AG04450 (cell line): ENCODE measurements at regions not wholly inside any gene's neighbourhood (a gene's known extent, or its start where the extent isn't known, plus 50 kb on each side); places are given as distances from the start of the nearest gene placed in this dataset.

Source experiments
- CTCF ChIA-PET: fragments of 300-600, 350-600 bp; formaldehyde crosslinking; extraction: SDS; loops from one replicate; lab custom pipeline; 2022; ENCODE audit warnings: antibody characterized with exemption, inconsistent platforms; lab: Charles Lee
- POLR2A ChIA-PET: fragments of 350-600 bp; formaldehyde crosslinking; extraction: SDS; loops from one replicate; lab custom pipeline; 2021; ENCODE audit warnings: antibody characterized with exemption, inconsistent platforms; lab: Yijun Ruan, JAX
- DNase-seq: peaks from one replicate; pipeline ENCODE4 v3.0.0-alpha.2; 2011; ENCODE audit warnings: low read depth, low spot score
- H3K27ac ChIP-seq: one replicate; pipeline ENCODE4 v1.5.1; 2012; ENCODE audit warnings: low read depth, low read length, control low read depth
- H3K27me3 ChIP-seq: one replicate; pipeline ENCODE4 v1.6.0; 2012; ENCODE audit warnings: low read length; ENCODE audit not compliant: control insufficient read depth, insufficient read depth
- H3K4me3 ChIP-seq: 2 replicates; pipeline ENCODE4 v1.5.1; 2011; ENCODE audit warnings: mild to moderate bottlenecking, low read depth, low read length, control low read depth
- H3K9me3 ChIP-seq: 2 replicates; pipeline ENCODE4 v1.5.1; 2012; ENCODE audit warnings: low read length; ENCODE audit not compliant: control insufficient read depth, insufficient read depth
- CTCF ChIP-seq: IDR thresholded peaks from 2 replicates; pipeline ENCODE4 v1.5.1; 2011; ENCODE audit warnings: low read depth, low read length, control low read depth, inconsistent platforms

DNA sequence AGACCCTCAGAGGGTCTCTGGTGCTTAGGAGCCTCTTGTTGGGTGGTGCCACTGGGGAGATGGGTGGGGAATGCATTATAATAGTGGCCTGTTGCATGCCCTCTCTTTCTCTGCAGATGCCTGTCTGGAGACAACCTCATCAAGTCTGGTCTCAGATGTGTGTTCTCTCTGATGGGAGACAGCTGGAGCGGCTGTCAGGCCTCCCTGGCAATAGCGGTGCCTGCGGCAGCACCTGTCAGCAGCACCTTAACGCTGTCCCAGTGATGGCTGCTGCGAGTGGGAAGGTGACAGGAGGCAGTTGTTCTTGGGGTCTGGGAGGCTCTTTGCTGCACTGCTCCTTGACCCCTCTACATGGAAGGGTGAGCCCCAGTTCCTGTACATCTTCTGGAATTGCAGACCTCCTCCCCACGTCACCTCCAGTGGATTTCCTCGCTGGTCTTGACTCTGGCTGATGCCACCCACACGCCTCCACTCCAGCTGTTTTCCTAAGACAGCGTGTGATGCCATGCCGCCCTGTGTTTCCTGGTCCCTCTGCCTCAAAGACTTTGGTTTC lies 63.3 kb upstream of the BLCAP start:
- Histone ChIP-seq H3K9me3 (no peaks in the 10 kb centered on the region), H3K27me3 (peaks cover 12% of the 10 kb centered on the region), H3K27ac (no peak overlapping the region), H3K4me3 (no peak overlapping the region)
- no peak for DNase-seq
- ChIA-PET CTCF (no interaction called here), POLR2A (no interaction called here)
- no peak for TF ChIP-seq CTCF

GRCh38 chr20:37586078-37586477 lies 58.4 kb upstream of the BLCAP start:
- TF ChIP-seq CTCF: no peak
- no peak for DNase-seq
- Histone ChIP-seq H3K9me3 (no peaks in the 10 kb centered on the region), H3K4me3 (no peak overlapping the region), H3K27me3 (peaks cover 8% of the 10 kb centered on the region), H3K27ac (no peak overlapping the region)
- POLR2A ChIA-PET: no interaction called here
- CTCF ChIA-PET: no interaction called here

- no peak for TF ChIP-seq CTCF
- ChIA-PET POLR2A (no interaction called here), CTCF (no interaction called here)
- peaks cover 12% of the 10 kb centered on the region for H3K27me3 ChIP-seq
- H3K27ac ChIP-seq: no peak overlapping the region
- no peaks in the 10 kb centered on the region for H3K9me3 ChIP-seq
- no peak overlapping the region for H3K4me3 ChIP-seq
- DNase-seq: no peak
These were observed 56.6 kb upstream of the BLCAP start for GRCh38 chr20:37584238-37584807.

DNA sequence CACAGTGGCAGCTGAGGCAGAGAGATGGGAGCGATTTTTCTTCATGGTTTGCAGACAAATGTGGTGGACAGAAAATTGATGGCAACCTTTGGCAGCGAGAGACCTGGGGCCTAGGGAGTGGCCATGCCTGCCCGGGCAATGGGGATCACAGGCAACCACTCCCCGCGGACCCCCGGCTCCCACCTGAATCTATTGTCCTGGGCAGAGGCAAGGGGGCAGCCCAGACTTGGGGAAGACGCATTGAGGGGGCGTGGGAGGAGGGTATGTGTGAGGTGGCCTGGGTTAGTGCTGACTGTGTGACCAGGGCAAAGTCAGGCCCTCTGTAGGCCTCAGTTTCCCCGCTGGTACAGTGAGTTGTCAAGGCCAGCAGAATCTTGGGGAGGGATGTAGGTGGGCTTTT lies 53.6 kb upstream of the BLCAP start:
- DNase-seq: no peak
- CTCF ChIA-PET: interaction anchor here (0.6 kb wide), 1 partner anchor 315 kb away, joined by 3 read pairs; no protein-coding TSS in a partner anchor
- TF ChIP-seq CTCF: no peak
- POLR2A ChIA-PET: no interaction called here
- H3K9me3 ChIP-seq: no peaks in the 10 kb centered on the region
- H3K4me3 ChIP-seq: no peak overlapping the region
- H3K27me3 ChIP-seq: peaks cover 29% of the 10 kb centered on the region
- H3K27ac ChIP-seq: no peak overlapping the region

DNA sequence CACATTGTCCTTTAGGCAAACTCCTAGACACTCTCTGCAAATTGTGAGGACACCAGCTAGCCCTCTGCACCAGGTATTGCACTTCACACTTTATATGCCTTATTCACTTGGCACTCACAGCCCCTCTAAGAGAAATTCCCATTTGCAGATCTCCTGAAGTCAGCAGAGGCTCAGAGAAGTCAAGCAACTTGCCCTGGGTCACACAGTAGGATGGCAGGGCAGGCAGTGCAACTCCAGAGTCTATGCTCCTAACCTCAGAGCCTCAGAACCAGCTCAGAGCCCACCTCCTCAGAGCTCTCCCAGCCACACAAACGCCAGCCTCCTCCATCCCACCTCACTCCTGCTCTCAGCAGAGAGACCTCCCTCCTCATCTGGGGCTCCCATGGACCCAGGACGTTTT lies 52.4 kb upstream of the BLCAP start:
- CTCF ChIA-PET: interaction anchor here (0.6 kb wide), 1 partner anchor 725 kb away, joined by 3 read pairs; no protein-coding TSS in a partner anchor
- no peak overlapping the region for H3K27ac ChIP-seq
- TF ChIP-seq CTCF: no peak
- H3K9me3 ChIP-seq: no peaks in the 10 kb centered on the region
- POLR2A ChIA-PET: no interaction called here
- peaks cover 29% of the 10 kb centered on the region for H3K27me3 ChIP-seq
- no peak for DNase-seq
- H3K4me3 ChIP-seq: no peak overlapping the region
